Limb (tissue), 2 donors: ENCODE measurements at regions not wholly inside any gene's neighbourhood (a gene's known extent, or its start where the extent isn't known, plus 50 kb on each side); places are given as distances from the start of the nearest gene placed in this dataset.

Experiments
- DNase-seq, 2 donors: peaks; one replicate each; pipeline ENCODE4 v3.0.0-alpha.2; 2016; ENCODE audit errors: extremely low spot score in 2 of 2

DNA sequence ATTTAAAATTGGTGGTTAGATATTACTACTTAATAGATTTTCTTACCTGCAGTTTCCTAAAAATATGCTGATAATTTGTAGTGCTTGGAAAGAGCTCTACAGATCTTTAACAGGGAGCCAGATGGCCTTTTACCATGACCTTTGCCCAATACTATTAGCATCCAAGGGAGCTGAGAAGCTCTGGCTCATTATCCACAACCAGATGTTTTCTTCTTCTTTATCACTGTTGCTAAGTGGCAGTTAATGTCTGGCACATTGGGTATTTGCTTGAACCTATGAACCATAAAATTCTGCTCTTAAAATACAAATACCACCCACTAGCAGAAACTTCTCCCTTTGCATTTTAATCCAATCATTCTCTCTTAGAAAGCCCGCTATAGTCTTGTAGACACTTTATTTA is 1480.3 kb downstream of the C4orf33 start:
- no peak for DNase-seq

GRCh38 chr4:130591091-130591490 is 1495.1 kb downstream of the C4orf33 start:
- DNase-seq = no peak

DNA sequence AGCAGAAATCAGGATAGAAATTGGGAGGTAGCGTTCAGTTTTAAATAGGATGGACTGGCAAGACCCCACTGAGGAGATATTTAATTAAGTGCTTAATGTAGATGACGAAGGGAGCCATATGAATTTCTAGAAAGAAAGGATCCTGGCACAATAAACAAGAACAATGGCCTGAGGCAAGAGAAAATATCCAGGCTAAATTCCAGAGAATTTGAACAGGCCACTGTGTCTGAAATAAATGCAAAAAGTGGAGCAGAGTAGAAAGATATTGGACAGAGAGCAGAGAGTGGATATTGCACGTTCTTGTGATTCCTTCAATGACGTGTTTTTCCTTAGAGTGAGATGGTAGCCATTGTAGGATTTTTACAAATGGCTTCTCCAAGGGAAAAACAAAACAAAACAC is 1504.8 kb downstream of the C4orf33 start:
- no peak for DNase-seq

GRCh38 chr4:130603043-130603442 is 1507.1 kb downstream of the C4orf33 start:
- no peak for DNase-seq

- no peak for DNase-seq
Observed at GRCh38 chr4:130608121-130608520, 1512.2 kb downstream of the C4orf33 start.

- DNase-seq = no peak
Observed at GRCh38 chr4:130628531-130628930, 1532.6 kb downstream of the C4orf33 start.

- DNase-seq = no peak
Observed at GRCh38 chr4:130632731-130633604, 1537.0 kb downstream of the C4orf33 start.

- DNase-seq = no peak
Observed at GRCh38 chr4:130636486-130636885, 1540.5 kb downstream of the C4orf33 start.

GRCh38 chr4:130640592-130640991 is 1544.6 kb downstream of the C4orf33 start:
- DNase-seq = no peak

DNA sequence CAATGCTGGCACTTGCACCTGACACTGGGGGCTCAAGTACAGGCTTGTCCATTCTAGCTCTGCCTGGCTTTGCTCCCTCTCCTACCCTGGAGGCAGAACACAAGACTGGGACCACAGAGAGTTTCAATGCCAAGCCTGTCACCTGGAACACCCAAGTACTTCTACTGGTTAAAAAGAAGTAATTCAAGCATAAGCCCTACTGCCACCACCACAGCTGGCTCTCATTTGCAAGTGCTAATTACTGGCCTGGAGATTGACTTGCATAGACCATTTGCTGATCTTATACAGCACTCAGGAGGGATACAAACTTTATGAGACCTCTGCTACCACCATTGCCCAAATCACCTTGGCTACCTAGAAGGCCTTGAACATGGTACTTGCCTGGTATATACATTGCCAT is 1550.9 kb downstream of the C4orf33 start:
- DNase-seq = no peak

- no peak for DNase-seq
Observed at GRCh38 chr4:130648570-130648969, 1552.6 kb downstream of the C4orf33 start.

- no peak for DNase-seq
Observed at GRCh38 chr4:130653842-130654241, 1557.9 kb downstream of the C4orf33 start.

- DNase-seq = no peak
Observed at GRCh38 chr4:130659320-130659719, 1563.4 kb downstream of the C4orf33 start.

DNA sequence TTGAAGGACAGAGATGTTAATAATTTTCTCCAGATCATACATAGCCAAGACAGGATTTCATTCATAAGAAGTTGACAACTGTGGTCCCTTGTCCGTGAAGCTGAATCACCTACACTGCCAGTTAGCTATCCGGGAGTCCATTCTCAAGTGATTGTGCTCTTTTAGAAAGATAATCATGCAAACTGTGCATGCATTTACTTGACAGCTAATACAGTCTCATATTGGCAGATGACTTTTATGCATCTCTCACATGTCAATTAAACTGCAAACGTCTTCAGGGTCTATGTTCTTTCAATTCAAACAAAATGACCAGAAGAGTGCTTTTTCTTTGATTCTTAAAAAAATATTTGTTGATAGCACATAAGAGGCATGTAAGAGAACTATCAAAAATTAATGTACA is 1572.9 kb downstream of the C4orf33 start:
- DNase-seq = no peak

DNA sequence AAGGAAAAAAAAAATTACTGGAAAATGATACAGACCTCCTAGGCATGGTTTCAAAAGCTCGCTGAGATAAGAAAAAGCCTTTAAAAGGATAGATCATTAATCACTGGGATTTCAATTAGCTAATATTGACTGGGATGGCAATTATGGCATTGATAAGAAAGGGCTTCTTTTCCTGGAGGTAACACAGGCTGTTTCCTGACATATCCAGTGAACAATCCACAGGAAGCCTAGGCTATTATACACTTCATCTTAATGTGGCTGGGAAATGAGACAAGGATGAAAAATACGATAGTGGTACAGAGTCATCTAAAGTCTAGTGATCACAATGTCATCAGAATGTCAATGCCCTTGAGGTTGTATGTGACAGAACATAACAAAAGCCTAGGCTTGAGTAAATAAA is 1579.3 kb downstream of the C4orf33 start:
- DNase-seq = no peak

DNA sequence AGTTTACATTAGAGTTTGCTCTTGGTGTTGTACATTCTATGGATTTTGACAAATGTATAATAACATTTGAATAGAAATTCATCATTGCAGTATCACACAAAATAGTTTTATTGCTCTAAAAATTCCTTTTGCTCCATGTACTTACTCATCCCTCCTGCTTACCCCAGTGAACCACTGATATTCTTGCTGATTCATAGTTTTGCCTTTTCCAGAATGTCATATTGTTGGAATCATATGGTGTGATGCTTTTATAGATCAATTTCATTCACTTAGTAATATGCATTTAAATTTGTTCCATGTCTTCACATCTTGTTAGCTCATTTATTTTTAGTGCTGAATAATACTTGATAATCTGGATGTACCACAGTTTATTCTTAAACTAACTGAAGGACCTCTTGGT is 1593.2 kb downstream of the C4orf33 start:
- DNase-seq = no peak

DNA sequence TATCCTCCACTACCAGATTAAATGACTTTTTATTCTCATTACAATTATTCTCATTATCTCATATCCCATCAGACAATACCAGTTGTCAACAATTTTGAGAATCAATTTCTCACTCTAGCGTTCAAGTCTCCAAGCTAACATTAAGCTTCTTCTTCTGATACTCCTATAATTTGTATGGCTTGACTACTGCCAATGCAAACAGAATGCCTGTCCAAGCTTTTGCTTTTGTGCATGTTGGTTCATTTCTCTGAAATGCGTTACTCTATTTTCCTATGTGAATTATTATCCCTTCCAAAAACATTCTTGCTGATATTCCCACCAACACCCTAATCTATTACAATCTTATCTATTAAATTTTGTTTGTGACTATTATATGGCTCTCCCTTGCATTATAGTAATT is 1602.3 kb downstream of the C4orf33 start:
- no peak for DNase-seq

- DNase-seq = no peak
Observed at GRCh38 chr4:130699004-130699403, 1603.1 kb downstream of the C4orf33 start.

DNA sequence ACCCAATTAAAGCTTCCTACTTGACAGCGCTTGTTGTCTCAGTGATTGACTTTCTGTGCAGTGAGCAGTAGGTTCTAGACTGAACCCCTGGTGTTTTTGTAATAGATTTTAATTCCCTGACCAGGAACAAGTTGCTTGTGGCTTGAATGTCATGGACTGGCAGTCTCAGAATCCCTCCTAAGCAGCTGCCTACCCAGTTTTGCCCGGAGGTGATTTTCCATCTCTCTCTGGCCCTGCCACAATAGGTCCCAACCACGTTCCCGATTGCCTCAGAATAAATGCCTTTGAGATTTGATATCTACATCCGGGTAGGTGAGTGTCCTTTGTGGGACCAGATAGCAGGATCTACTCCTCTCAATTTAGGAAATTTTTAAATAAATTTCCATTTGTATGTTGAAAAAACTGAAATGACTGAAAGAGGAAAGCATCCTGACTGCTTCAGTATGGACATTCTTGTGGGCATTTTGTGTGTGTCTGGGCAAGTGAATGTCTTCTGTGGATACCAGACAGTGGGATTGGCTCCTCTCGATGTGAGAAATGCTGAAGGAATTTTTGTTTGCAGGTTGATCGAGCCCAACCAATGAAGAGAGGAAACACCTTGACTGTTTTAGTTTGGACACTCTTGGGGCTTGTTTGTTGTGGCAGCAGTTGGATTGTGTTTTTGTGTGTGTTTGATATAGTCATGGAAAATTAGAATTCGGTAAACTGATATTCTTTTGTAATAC is 1607.4 kb downstream of the C4orf33 start:
- DNase-seq = no peak

- no peak for DNase-seq
Observed at GRCh38 chr4:130705023-130705422, 1609.1 kb downstream of the C4orf33 start.

DNA sequence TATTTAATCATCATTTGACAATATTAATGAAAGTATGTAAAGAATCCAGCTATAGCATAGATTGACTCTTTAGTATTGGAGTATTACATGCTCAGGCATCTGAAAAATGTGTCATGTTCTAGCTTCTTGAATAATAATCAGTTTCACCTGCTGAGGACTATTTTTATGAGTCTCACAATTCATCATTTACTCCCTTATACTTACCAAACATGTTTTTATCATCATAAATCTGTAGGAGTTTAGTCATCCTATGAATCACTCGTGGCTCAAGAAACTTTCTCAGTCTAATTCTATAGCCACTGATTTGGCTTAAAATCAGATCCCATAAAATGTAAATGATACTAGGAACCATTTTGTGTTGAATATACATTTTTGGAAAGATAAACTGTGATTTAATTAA is 1616.1 kb downstream of the C4orf33 start:
- no peak for DNase-seq

GRCh38 chr4:130714006-130714405 is 1618.1 kb downstream of the C4orf33 start:
- no peak for DNase-seq

- DNase-seq = no peak
Observed at GRCh38 chr4:130722361-130722760, 1626.4 kb downstream of the C4orf33 start.
